ENCODE measurements at regions not wholly inside any gene's neighbourhood (a gene's known extent, or its start where the extent isn't known, plus 50 kb on each side); places are given as distances from the start of the nearest gene placed in this dataset.

DNA sequence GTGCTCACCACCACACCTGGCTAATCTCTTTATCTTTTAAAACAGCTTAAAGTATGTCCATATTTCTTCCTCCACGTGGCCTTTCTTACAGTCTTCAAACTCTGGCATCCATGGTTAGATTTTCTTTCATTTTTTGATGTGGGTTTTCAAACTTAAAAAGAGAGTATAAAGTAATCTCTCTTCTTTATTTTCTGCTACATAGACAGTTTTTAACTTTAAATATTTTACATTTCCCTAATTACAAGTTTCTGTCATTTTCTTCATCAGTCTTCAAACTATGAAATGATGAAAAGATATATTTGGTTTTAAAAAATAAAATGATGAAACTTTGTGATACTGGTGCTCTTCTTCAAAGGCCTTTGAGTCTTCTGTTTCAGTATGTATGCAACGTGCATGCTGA, 143.5 kb upstream of the ESRRG start:
- ATAC-seq: no peak
- Histone ChIP-seq H3K4me3 (no peak overlapping the region), H3K4me1 (no peaks in the 10 kb centered on the region), H3K27ac (no peak overlapping the region), H3K36me3 (no peaks in the 10 kb centered on the region), H3K27me3 (no peaks in the 10 kb centered on the region), H3K9me3 (no peaks in the 10 kb centered on the region)
- intact Hi-C loops (cut with DNase I; ENCODE audit: low total_unique reads): no loop called here
- TF ChIP-seq, protein P1, sequence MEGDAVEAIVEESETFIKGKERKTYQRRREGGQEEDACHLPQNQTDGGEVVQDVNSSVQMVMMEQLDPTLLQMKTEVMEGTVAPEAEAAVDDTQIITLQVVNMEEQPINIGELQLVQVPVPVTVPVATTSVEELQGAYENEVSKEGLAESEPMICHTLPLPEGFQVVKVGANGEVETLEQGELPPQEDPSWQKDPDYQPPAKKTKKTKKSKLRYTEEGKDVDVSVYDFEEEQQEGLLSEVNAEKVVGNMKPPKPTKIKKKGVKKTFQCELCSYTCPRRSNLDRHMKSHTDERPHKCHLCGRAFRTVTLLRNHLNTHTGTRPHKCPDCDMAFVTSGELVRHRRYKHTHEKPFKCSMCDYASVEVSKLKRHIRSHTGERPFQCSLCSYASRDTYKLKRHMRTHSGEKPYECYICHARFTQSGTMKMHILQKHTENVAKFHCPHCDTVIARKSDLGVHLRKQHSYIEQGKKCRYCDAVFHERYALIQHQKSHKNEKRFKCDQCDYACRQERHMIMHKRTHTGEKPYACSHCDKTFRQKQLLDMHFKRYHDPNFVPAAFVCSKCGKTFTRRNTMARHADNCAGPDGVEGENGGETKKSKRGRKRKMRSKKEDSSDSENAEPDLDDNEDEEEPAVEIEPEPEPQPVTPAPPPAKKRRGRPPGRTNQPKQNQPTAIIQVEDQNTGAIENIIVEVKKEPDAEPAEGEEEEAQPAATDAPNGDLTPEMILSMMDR (IDR thresholded peaks at IDR 0.05 in 4 of 5, conservative IDR thresholded peaks at IDR 0.05 in 1 of 5): no peak
- no peak for TF ChIP-seq POLR2A (IDR thresholded peaks at IDR 0.05)
- in situ Hi-C loops (cut with MboI; ENCODE audit: low sequenced_read_pairs in 4 of 4): no loop called here
- no peak for DNase-seq

DNA sequence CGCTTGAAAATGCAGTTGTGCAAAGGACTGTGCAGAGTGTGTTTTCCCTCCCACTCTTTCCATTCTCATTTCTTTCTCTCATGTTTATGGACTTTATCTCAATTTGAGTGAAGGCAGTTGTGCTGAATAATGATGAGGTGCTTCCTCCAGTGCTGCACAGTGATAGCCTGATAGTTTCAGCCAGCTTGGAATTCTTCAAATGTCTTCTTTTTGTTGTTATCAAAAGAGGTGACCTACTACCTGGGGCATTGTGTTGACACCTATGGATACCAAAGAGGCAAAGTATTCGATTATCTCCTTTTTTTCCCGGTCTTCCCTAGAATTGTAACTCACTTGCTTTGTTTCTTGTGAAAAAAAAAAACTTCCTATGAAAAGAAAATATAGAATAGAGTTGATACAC, 132.6 kb upstream of the ESRRG start:
- in situ Hi-C loops (cut with MboI; ENCODE audit: low sequenced_read_pairs in 4 of 4): no loop called here
- H3K27ac ChIP-seq: no peak overlapping the region

DNA sequence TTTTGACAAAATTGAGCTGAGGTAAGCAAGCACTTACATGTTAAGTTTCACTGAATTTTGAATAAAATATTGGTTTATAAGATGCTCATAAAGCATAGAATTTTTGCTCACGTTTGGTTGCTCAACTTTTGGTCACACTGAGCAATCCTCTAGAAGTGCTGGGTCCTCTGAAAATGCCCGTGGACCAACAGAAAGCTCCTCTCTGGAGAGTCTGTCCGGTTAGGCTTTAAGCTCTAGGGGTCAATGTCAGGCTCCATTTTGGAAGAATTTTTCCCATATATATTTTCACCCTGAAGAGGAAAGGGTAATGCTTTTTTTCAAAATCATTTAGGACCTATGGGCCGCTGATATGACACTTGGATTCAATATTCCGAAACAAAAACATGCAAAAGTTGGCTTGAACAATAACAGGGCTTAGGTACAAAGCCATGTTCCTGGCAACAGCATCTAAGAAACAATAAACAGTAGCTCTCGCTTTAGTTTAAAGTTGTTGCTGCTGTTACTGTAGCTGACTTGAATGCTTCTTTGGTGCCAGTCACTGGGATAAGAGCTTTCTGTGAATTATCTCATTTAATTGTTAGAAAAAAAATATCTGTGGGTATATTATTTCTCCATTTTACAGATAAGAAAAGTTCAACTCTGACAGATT, 131.7 kb upstream of the ESRRG start:
- TF ChIP-seq POLR2A (IDR thresholded peaks at IDR 0.05): no peak
- TF ChIP-seq, protein P1 (IDR thresholded peaks at IDR 0.05 in 4 of 5, conservative IDR thresholded peaks at IDR 0.05 in 1 of 5): no peak
- no peaks in the 10 kb centered on the region for H3K27me3 ChIP-seq
- no peaks in the 10 kb centered on the region for H3K36me3 ChIP-seq
- in situ Hi-C loops (cut with MboI; ENCODE audit: low sequenced_read_pairs in 4 of 4) (no loop called here), intact Hi-C loops (cut with DNase I; ENCODE audit: low total_unique reads) (no loop called here)
- no peaks in the 10 kb centered on the region for H3K9me3 ChIP-seq
- DNase-seq (no peak), ATAC-seq (no peak)
- H3K4me3 ChIP-seq: no peak overlapping the region
- H3K27ac ChIP-seq: no peak overlapping the region
- H3K4me1 ChIP-seq: peaks cover 0 to 5% of the 10 kb centered on the region in 2 donors

More for the DNA sequence above, 132.6 kb upstream of the ESRRG start:
- Histone ChIP-seq H3K36me3 (no peaks in the 10 kb centered on the region), H3K9me3 (no peaks in the 10 kb centered on the region), H3K4me1 (peaks cover 0 to 5% of the 10 kb centered on the region in 2 donors), H3K27me3 (no peaks in the 10 kb centered on the region), H3K4me3 (no peak overlapping the region)
- no peak for TF ChIP-seq POLR2A (IDR thresholded peaks at IDR 0.05)
- TF ChIP-seq, protein P1 (IDR thresholded peaks at IDR 0.05 in 4 of 5, conservative IDR thresholded peaks at IDR 0.05 in 1 of 5): no peak
- intact Hi-C loops (cut with DNase I; ENCODE audit: low total_unique reads): no loop called here
- DNase-seq (no peak), ATAC-seq (no peak)

DNA sequence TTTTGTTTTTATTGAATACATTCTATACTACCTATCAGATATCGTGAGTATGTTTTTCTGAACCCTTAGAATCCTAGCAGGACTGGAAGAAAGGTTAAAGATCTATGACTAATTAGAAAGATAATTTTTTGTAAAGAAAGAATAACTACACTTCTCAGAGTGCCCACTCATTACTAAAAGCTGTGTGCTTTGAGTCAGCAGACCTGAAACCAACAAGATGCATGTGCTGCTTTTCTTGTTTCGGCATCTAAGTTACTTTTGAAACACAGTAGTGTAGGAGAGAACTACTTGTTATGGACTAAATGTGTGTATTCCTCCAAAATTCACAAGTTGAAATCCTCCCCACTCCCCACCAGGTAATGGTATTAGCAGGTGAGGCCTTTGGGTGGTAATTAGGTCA, 127.8 kb upstream of the ESRRG start:
- in situ Hi-C loops (cut with MboI; ENCODE audit: low sequenced_read_pairs in 4 of 4) (no loop called here), intact Hi-C loops (cut with DNase I; ENCODE audit: low total_unique reads) (no loop called here)
- DNase-seq: no peak
- Histone ChIP-seq H3K27me3 (no peaks in the 10 kb centered on the region), H3K4me3 (no peak overlapping the region), H3K4me1 (peaks cover 0 to 17% of the 10 kb centered on the region in 2 donors), H3K36me3 (no peaks in the 10 kb centered on the region), H3K9me3 (no peaks in the 10 kb centered on the region), H3K27ac (no peak overlapping the region)
- no peak for TF ChIP-seq POLR2A (IDR thresholded peaks at IDR 0.05)
- TF ChIP-seq, protein P1 (IDR thresholded peaks at IDR 0.05 in 4 of 5, conservative IDR thresholded peaks at IDR 0.05 in 1 of 5): no peak
- ATAC-seq: no peak

DNA sequence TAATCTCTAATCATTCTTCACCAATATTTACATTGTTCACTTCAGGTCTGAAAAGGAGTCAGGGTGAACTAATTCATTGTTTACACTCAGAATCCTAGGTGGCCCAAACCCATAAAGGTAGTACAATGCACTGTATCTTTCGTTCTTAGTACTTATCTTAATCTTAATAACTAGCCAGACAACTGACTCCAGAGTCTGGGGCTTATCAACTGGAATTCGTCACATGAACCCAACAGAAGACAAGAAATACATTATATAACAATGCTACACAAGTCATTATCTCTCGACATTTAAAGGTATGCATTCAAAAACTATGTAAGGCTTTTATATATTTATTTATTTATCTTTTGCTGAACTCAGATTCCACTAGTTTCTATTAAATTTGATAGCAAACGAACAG, 125.9 kb upstream of the ESRRG start:
- in situ Hi-C loops (cut with MboI; ENCODE audit: low sequenced_read_pairs in 4 of 4): no loop called here
- intact Hi-C loops (cut with DNase I; ENCODE audit: low total_unique reads): no loop called here
- no peak for DNase-seq
- H3K4me1 ChIP-seq: peaks cover 0 to 13% of the 10 kb centered on the region in 2 donors
- no peaks in the 10 kb centered on the region for H3K36me3 ChIP-seq
- no peaks in the 10 kb centered on the region for H3K27me3 ChIP-seq
- H3K27ac ChIP-seq: no peak overlapping the region
- no peak overlapping the region for H3K4me3 ChIP-seq
- ATAC-seq: no peak
- TF ChIP-seq POLR2A (IDR thresholded peaks at IDR 0.05): no peak
- TF ChIP-seq, protein P1 (IDR thresholded peaks at IDR 0.05 in 4 of 5, conservative IDR thresholded peaks at IDR 0.05 in 1 of 5): no peak
- no peaks in the 10 kb centered on the region for H3K9me3 ChIP-seq
